ENCODE measurements at regions not wholly inside any gene's neighbourhood (a gene's known extent, or its start where the extent isn't known, plus 50 kb on each side); places are given as distances from the start of the nearest gene placed in this dataset.

DNA sequence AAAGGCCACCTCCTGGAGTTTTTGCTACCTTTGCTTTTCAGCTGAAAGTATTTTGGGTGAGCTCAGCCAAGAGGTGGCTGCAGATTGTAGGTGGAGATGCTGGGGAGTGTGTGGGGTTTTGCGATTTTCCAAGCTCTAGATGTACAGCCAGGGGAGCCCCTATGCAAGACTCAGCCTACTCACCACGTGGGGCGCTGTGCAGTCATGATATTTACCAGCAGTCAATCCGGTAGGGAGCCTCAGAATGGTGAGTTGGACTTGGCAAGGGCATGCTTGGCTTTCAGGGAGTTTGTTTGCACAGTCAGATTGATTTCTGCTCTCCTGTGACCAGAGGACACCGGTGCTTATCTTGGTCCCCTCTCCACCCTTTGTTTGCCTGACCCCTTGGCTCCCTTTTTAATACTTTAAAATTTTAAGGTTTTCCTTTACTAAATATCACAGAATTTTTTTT lies 175.3 kb downstream of the UTP18 start:
- TF ChIP-seq POLR2A (IDR thresholded peaks at IDR 0.05; ENCODE audit: low read length) (no peak), GATA1 (IDR thresholded peaks at IDR 0.05; ENCODE audit: low read depth, low read length) (no peak)
